ENCODE measurements at regions not wholly inside any gene's neighbourhood (a gene's known extent, or its start where the extent isn't known, plus 50 kb on each side); places are given as distances from the start of the nearest gene placed in this dataset.

GRCh38 chr16:85379041-85380001 lies 233.8 kb upstream of the GSE1 start:
- TF ChIP-seq CTCF (IDR thresholded peaks at IDR 0.05; ENCODE audit: borderline replicate concordance, insufficient read depth, low read depth, low read length): no peak
- H3K4me3 ChIP-seq (ENCODE audit: low read depth, low read length): no peak overlapping the region

- H3K4me3 ChIP-seq (ENCODE audit: low read depth, low read length): no peak overlapping the region
- no peak for TF ChIP-seq CTCF (IDR thresholded peaks at IDR 0.05; ENCODE audit: borderline replicate concordance, insufficient read depth, low read depth, low read length)
Observed at GRCh38 chr16:85380002-85380395, 233.1 kb upstream of the GSE1 start.

GRCh38 chr16:85380905-85381737 lies 232.0 kb upstream of the GSE1 start:
- H3K4me3 ChIP-seq (ENCODE audit: low read depth, low read length): no peak overlapping the region
- TF ChIP-seq CTCF (IDR thresholded peaks at IDR 0.05; ENCODE audit: borderline replicate concordance, insufficient read depth, low read depth, low read length): no peak

GRCh38 chr16:85381738-85382592 lies 231.2 kb upstream of the GSE1 start:
- TF ChIP-seq CTCF (IDR thresholded peaks at IDR 0.05; ENCODE audit: borderline replicate concordance, insufficient read depth, low read depth, low read length): no peak
- no peak overlapping the region for H3K4me3 ChIP-seq (ENCODE audit: low read depth, low read length)

GRCh38 chr16:85382717-85383118 lies 230.4 kb upstream of the GSE1 start:
- no peak for TF ChIP-seq CTCF (IDR thresholded peaks at IDR 0.05; ENCODE audit: borderline replicate concordance, insufficient read depth, low read depth, low read length)
- no peak overlapping the region for H3K4me3 ChIP-seq (ENCODE audit: low read depth, low read length)

All from GM12875 (cell line).